Kidney (tissue), 13 donors: ENCODE measurements at regions not wholly inside any gene's neighbourhood (a gene's known extent, or its start where the extent isn't known, plus 50 kb on each side); places are given as distances from the start of the nearest gene placed in this dataset.

Experiments used
- DNase-seq, 5 donors: peaks; one replicate each; pipeline ENCODE4 v3.0.0-alpha.2; 2013 to 2020
- FAIRE-seq: peaks from 2 replicates; lab custom pipeline; 2012; peaks lifted over from hg19 to GRCh38; lab: Jason Lieb, UNC
- H3K27ac ChIP-seq, 2 donors: one replicate each; pipeline ENCODE4 v1.7.0; 2013; ENCODE audit warnings: low read depth in 2 of 2, low read length in 2 of 2, inconsistent platforms in 1 of 2
- H3K27me3 ChIP-seq: one replicate; pipeline ENCODE4 v1.7.1; 2013; ENCODE audit warnings: low read length, inconsistent platforms; ENCODE audit not compliant: control insufficient read depth, insufficient read depth
- H3K36me3 ChIP-seq, 3 donors: one replicate each; pipeline versions ENCODE4 v1.7.0 to v1.7.1; 2013; ENCODE audit warnings: low read length in 3 of 3, control low read depth in 1 of 3, inconsistent platforms in 1 of 3; ENCODE audit not compliant: insufficient read depth in 3 of 3, control insufficient read depth in 2 of 3
- H3K4me1 ChIP-seq, 3 donors: one replicate each; pipeline versions ENCODE4 v1.7.0 to v1.7.1; 2013; ENCODE audit warnings: low read length in 3 of 3, inconsistent platforms in 1 of 3, low read depth in 1 of 3; ENCODE audit not compliant: control insufficient read depth in 2 of 3, insufficient read depth in 2 of 3
- H3K4me3 ChIP-seq, 3 donors: one replicate each; pipeline versions ENCODE4 v1.7.0 to v1.8.1; 2013; ENCODE audit warnings: low read length in 3 of 3, control low read depth in 1 of 3, inconsistent platforms in 1 of 3
- H3K9ac ChIP-seq, 3 donors: one replicate each; pipeline versions ENCODE4 v1.7.0 to v1.7.1; 2013; ENCODE audit warnings: low read length in 3 of 3, control low read depth in 1 of 3, inconsistent platforms in 1 of 3
- H3K9me3 ChIP-seq, 3 donors: one replicate each; pipeline versions ENCODE4 v1.7.0 to v1.7.1; 2013; ENCODE audit warnings: low read length in 3 of 3, control low read depth in 1 of 3, inconsistent platforms in 1 of 3; ENCODE audit not compliant: control insufficient read depth in 2 of 3, insufficient read depth in 1 of 3
- CTCF ChIP-seq: IDR thresholded peaks from 3 replicates; pipeline ENCODE4 v1.5.1; 2012; ENCODE audit warnings: mild to moderate bottlenecking, moderate library complexity, borderline replicate concordance; ENCODE audit not compliant: insufficient read depth; ENCODE audit errors: extremely low read depth
- intact Hi-C: fragments of 100-400 bp; cut with DNase I; formaldehyde crosslinking; loops from one replicate; pipeline ENCODE4 v1.11.1; 2022
- donor health status: control.
- donor health status: control.
- donor health status: control.
- donor health status: control.
- donor health status: control.
- donor health status: DM: yes; HTN: yes; CAD: no.
- donor health status: Normal renal cell carcinoma (clear cell type).

- Histone ChIP-seq H3K4me3 (no peak overlapping the region), H3K9ac (no peak overlapping the region), H3K36me3 (no peaks in the 10 kb centered on the region), H3K9me3 (no peaks in the 10 kb centered on the region), H3K27me3 (no peaks in the 10 kb centered on the region), H3K27ac (no peak overlapping the region), H3K4me1 (no peaks in the 10 kb centered on the region)
- DNase-seq (no peak), FAIRE-seq (no peak)
- intact Hi-C loops: no loop called here
- no peak for TF ChIP-seq CTCF
Observed at GRCh38 chr16:62335356-62335755, 299.1 kb upstream of the CDH8 start.

- DNase-seq: no peak
- Histone ChIP-seq H3K4me3 (no peak overlapping the region), H3K27me3 (no peaks in the 10 kb centered on the region), H3K4me1 (no peaks in the 10 kb centered on the region), H3K27ac (no peak overlapping the region), H3K9me3 (no peaks in the 10 kb centered on the region), H3K36me3 (no peaks in the 10 kb centered on the region), H3K9ac (no peak overlapping the region)
- intact Hi-C loops: no loop called here
- no peak for FAIRE-seq
- TF ChIP-seq CTCF: no peak
Observed at GRCh38 chr16:62321606-62322005, 285.4 kb upstream of the CDH8 start.

GRCh38 chr16:62298600-62298999, 262.4 kb upstream of the CDH8 start:
- DNase-seq: no peak
- Histone ChIP-seq H3K9me3 (peaks cover 0 to 2% (median 0%) of the 10 kb centered on the region in 3 donors), H3K27ac (no peak overlapping the region), H3K9ac (no peak overlapping the region), H3K27me3 (no peaks in the 10 kb centered on the region), H3K4me1 (no peaks in the 10 kb centered on the region), H3K4me3 (no peak overlapping the region), H3K36me3 (no peaks in the 10 kb centered on the region)
- FAIRE-seq: no peak
- intact Hi-C loops: no loop called here
- no peak for TF ChIP-seq CTCF
